Spleen (tissue), 11 donors: ENCODE measurements at regions not wholly inside any gene's neighbourhood (a gene's known extent, or its start where the extent isn't known, plus 50 kb on each side); places are given as distances from the start of the nearest gene placed in this dataset.
A peak's percentile ranks its signal among the peaks of the same experiment; 100 is the strongest.

ENCODE experiments used
- DNase-seq: peaks from one replicate; pipeline ENCODE4 v3.0.0-alpha.2; 2020
- H3K27ac ChIP-seq, 8 donors: fragments of 200-600 bp; sonication (generic) in 7 of 8; 1 replicate in 4 of 8; 2 replicates in 4 of 8; pipeline versions ENCODE4 v1.5.0 to v1.8.0; 2016 to 2021; ENCODE audit warnings: inconsistent platforms in 4 of 8, mild to moderate bottlenecking in 4 of 8, moderate library complexity in 1 of 8
- H3K27me3 ChIP-seq, 7 donors: fragments of 200-600 bp; sonication (generic) in 6 of 7; replicated peaks in 1 of 7; 1 replicate in 4 of 7; 2 replicates in 3 of 7; pipeline versions ENCODE4 v1.5.0 to v1.8.0; 2016 to 2021; ENCODE audit warnings: inconsistent platforms in 3 of 7, mild to moderate bottlenecking in 1 of 7
- H3K36me3 ChIP-seq, 6 donors: fragments of 200-600 bp; sonication (generic) in 5 of 6; 1 replicate in 4 of 6; 2 replicates in 2 of 6; pipeline versions ENCODE4 v1.5.0 to v1.8.0; 2016 to 2021; ENCODE audit warnings: inconsistent platforms in 2 of 6
- H3K4me1 ChIP-seq, 6 donors: fragments of 200-600 bp; sonication (generic) in 5 of 6; 1 replicate in 3 of 6; 2 replicates in 3 of 6; pipeline versions ENCODE4 v1.5.0 to v1.8.0; 2016 to 2021; ENCODE audit warnings: inconsistent platforms in 3 of 6
- H3K4me3 ChIP-seq, 8 donors: fragments of 200-600 bp; sonication (generic) in 7 of 8; 1 replicate in 4 of 8; 2 replicates in 4 of 8; pipeline versions ENCODE4 v1.5.0 to v1.8.0; 2016 to 2021; ENCODE audit warnings: inconsistent platforms in 4 of 8, mild to moderate bottlenecking in 4 of 8, moderate library complexity in 2 of 8
- H3K9me3 ChIP-seq, 8 donors: fragments of 200-600 bp; sonication (generic) in 7 of 8; 1 replicate in 4 of 8; 2 replicates in 4 of 8; pipeline versions ENCODE4 v1.5.0 to v1.8.0; 2016 to 2021; ENCODE audit warnings: inconsistent platforms in 4 of 8
- POLR2A ChIP-seq, 3 donors: fragments of 450-650 bp; IDR thresholded peaks; one replicate each; pipeline ENCODE4 v1.5.1; 2017; ENCODE audit warnings: antibody characterized with exemption in 3 of 3, mild to moderate bottlenecking in 1 of 3
- POLR2AphosphoS5 ChIP-seq, 3 donors: sonication (generic); formaldehyde crosslinking; IDR thresholded peaks; one replicate each; pipeline ENCODE4 v1.5.1; 2017; ENCODE audit warnings: antibody characterized with exemption in 3 of 3
- WGBS, 5 donors: extraction: QIAGEN DNeasy Blood & Tissue Kit in 3 of 5; methylation state at CpG; one replicate each; pipeline versions ENCODE4 v1.1.5 to v1.1.7; 2013 to 2018; 5-methylcytosine and 5-hydroxymethylcytosine counted together
- intact Hi-C: fragments of 100-400 bp; cut with DNase I; formaldehyde crosslinking; loops from one replicate; pipeline ENCODE4 v1.15.0; 2023; ENCODE audit warnings: low total_unique reads
- TF ChIP-seq, protein P1 (sequence below), 11 experiments: fragments of 200-600 bp in 7 of 11; fragments of 450-650 bp in 4 of 11; sonication (generic) in 4 of 11; IDR thresholded peaks in 8 of 11; conservative IDR thresholded peaks in 3 of 11; 1 replicate in 7 of 11; 2 replicates in 4 of 11; pipeline versions ENCODE4 v1.4.0 to v1.8.0; 2016 to 2021; ENCODE audit warnings: antibody characterized with exemption in 11 of 11, inconsistent platforms in 4 of 11, mild to moderate bottlenecking in 1 of 11
- donor health status: healthy with polysubstance abuse.
- donor health status: DM: no; HTN: no; CAD: no; lungs with moderate emphysema.
- donor health status: DM: no; HTN: no; CAD: no.
- donor health status: Bipolar disorder and iron deficiency.
- donor health status: healthy.
- donor health status: DM: no; HTN: no; CAD: no.
- donor health status: DM: yes; HTN: yes; CAD: no.

DNA sequence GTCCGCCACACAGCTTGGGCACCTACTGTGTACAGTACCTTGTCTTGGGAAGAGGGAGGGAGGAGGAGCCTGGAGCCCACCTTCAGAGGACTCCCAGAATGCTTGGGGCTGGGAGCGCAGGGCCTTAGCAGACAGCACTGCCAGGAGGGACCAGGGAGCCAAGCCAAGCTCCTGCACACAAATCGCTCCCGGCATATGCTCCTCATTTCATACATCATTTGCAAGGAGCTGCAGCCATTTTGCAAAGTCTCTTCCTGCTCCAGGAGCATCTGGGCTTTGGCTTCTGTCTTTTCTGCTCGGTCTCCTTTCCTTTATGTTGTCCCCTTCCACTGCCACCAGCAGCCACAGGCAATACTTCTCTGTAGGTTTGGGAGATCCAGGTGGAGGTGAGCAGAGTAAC lies 175.2 kb upstream of the ZC3H12A start:
- H3K27me3 ChIP-seq = peaks cover 0 to 72% (median 0%) of the 10 kb centered on the region in 7 donors
- peak; percentile 39 for DNase-seq
- H3K4me3 ChIP-seq = no peak overlapping the region
- H3K4me1 ChIP-seq = peaks cover 0 to 1% (median 0%) of the 10 kb centered on the region in 6 donors
- intact Hi-C loops = no loop called here
- TF ChIP-seq POLR2A (IDR thresholded peaks at IDR 0.05) = no peak
- no peaks in the 10 kb centered on the region for H3K36me3 ChIP-seq
- no peaks in the 10 kb centered on the region for H3K9me3 ChIP-seq
- WGBS, 5 donors = 81 to 93% (median 86%) methylated on average over 4 to 5 of the region's 5 CpGs
- no peak overlapping the region for H3K27ac ChIP-seq

DNA sequence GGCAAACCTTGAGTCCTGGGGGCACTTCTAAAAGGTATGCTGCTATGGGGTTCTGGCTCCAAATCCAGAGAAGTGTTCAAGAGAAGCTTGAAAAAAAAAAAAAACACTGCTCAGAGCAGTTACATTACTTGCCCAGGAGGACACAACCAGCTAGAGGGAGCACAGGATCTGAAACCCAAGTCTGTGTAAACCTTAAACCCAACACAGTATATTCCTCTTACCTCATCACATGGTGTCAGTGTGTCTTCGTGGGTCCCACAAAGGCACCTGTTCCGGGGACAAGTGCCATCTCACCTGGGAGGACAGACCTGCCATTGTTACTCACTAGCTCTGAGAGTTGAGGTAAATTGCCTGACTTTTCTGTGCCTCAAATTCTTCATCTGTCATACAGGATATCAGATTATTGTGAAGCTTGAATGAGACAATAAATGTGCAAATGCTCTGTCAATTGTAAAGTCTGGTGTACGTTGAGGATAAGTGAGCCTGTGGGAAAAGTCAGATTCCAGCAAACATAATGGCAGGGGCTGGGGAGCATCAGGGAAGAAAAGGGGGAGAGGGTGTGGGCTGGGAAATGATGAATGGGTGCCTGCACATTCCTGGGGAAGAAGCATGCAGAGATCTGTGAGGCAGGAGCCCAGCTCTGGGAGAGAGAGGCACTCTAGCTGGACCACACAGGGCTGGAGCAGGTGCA lies 170.4 kb upstream of the ZC3H12A start:
- WGBS, 5 donors = 54 to 65% (median 58%) methylated on average over 3 of the region's 3 CpGs
- H3K9me3 ChIP-seq = no peaks in the 10 kb centered on the region

DNA sequence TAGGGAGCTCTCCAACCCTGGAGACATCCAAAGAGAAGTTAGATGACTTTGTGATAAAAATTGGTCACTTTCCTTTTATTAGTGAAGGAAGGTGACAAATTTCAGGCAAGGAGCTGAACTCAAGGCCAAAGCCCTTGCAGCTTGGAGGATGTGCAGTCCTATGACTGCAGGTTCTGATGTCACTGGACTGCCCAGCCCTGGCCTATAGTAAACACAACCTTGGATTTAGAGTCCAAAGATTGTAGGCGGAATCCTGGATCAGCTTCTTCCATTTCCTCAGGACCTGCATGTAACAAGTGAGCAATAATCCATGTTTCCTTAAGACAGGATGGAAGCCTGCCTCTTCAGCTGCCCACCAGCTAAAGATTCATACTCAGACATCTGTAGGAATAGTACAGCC lies 169.3 kb upstream of the ZC3H12A start:
- intact Hi-C loops = no loop called here
- no peaks in the 10 kb centered on the region for H3K36me3 ChIP-seq
- no peak overlapping the region for H3K27ac ChIP-seq
- H3K27me3 ChIP-seq = peaks cover 0 to 47% (median 0%) of the 10 kb centered on the region in 7 donors
- TF ChIP-seq POLR2AphosphoS5 (IDR thresholded peaks at IDR 0.05) (no peak), POLR2A (IDR thresholded peaks at IDR 0.05) (no peak)
- TF ChIP-seq, protein P1, sequence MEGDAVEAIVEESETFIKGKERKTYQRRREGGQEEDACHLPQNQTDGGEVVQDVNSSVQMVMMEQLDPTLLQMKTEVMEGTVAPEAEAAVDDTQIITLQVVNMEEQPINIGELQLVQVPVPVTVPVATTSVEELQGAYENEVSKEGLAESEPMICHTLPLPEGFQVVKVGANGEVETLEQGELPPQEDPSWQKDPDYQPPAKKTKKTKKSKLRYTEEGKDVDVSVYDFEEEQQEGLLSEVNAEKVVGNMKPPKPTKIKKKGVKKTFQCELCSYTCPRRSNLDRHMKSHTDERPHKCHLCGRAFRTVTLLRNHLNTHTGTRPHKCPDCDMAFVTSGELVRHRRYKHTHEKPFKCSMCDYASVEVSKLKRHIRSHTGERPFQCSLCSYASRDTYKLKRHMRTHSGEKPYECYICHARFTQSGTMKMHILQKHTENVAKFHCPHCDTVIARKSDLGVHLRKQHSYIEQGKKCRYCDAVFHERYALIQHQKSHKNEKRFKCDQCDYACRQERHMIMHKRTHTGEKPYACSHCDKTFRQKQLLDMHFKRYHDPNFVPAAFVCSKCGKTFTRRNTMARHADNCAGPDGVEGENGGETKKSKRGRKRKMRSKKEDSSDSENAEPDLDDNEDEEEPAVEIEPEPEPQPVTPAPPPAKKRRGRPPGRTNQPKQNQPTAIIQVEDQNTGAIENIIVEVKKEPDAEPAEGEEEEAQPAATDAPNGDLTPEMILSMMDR (IDR thresholded peaks at IDR 0.05 in 8 of 11, conservative IDR thresholded peaks at IDR 0.05 in 3 of 11) = no peak
- no peak overlapping the region for H3K4me3 ChIP-seq
- DNase-seq = no peak
- WGBS, 5 donors = 87 to 97% (median 88%) methylated on average over 1 of the region's 1 CpG
- H3K9me3 ChIP-seq = no peaks in the 10 kb centered on the region
- no peaks in the 10 kb centered on the region for H3K4me1 ChIP-seq

More for the DNA sequence above, 170.4 kb upstream of the ZC3H12A start:
- H3K27me3 ChIP-seq = peaks cover 0 to 44% (median 0%) of the 10 kb centered on the region in 7 donors
- TF ChIP-seq, protein P1 (IDR thresholded peaks at IDR 0.05 in 8 of 11, conservative IDR thresholded peaks at IDR 0.05 in 3 of 11) = no peak
- TF ChIP-seq POLR2AphosphoS5 (IDR thresholded peaks at IDR 0.05) (no peak), POLR2A (IDR thresholded peaks at IDR 0.05) (no peak)
- H3K4me3 ChIP-seq = no peak overlapping the region
- intact Hi-C loops = no loop called here
- no peaks in the 10 kb centered on the region for H3K36me3 ChIP-seq
- DNase-seq = no peak
- H3K27ac ChIP-seq = no peak overlapping the region
- no peaks in the 10 kb centered on the region for H3K4me1 ChIP-seq

DNA sequence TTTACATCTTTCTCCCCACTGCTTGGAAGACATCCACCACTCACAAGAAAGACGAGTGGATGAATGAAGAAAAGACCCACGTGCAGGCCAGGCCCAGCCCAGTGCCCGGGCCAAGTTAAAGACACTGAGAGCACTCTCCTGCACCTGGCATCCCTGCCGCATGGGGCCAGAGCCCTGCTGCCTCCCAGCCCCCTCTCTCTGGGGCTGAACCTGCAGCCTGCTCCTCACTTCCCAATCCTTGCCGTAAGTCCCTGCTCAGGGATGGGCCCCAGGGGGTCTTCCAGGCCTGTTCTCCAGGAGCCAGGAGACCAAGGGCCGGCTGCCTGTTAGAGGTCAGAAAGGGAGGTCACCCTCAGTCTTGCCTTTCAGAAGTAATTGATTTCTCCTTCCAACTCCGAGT lies 168.5 kb upstream of the ZC3H12A start:
- TF ChIP-seq, protein P1 (IDR thresholded peaks at IDR 0.05 in 8 of 11, conservative IDR thresholded peaks at IDR 0.05 in 3 of 11) = no peak
- TF ChIP-seq POLR2A (IDR thresholded peaks at IDR 0.05) = no peak
- TF ChIP-seq POLR2AphosphoS5 (IDR thresholded peaks at IDR 0.05) = no peak
- H3K4me1 ChIP-seq = no peaks in the 10 kb centered on the region
- DNase-seq = peak; percentile 58
- intact Hi-C loops = no loop called here
- peaks cover 0 to 48% (median 0%) of the 10 kb centered on the region in 7 donors for H3K27me3 ChIP-seq
- H3K4me3 ChIP-seq = no peak overlapping the region
- 47 to 73% (median 66%) methylated on average over 7 of the region's 7 CpGs for WGBS, 5 donors
- no peaks in the 10 kb centered on the region for H3K36me3 ChIP-seq
- no peaks in the 10 kb centered on the region for H3K9me3 ChIP-seq
- no peak overlapping the region for H3K27ac ChIP-seq
